Activated T-cell treated with anti-CD3 and anti-CD28 coated beads, Interleukin-2, amount 50 U/mL, for 4 hours (primary cell): ENCODE measurements at regions not wholly inside any gene's neighbourhood (a gene's known extent, or its start where the extent isn't known, plus 50 kb on each side); places are given as distances from the start of the nearest gene placed in this dataset.

Experiments
- ATAC-seq, 2 donors: fragments of 200-7000 bp; cut with Tn5 transposase; one replicate each; pipeline ENCODE4 v1.10.0; 2021
- DNase-seq: peaks from one replicate; pipeline ENCODE4 v3.0.0-alpha.2; 2020
- H3K27me3 Mint-ChIP-seq: one replicate; pipeline ENCODE4 v1.8.0; 2021; ENCODE audit warnings: low read depth, mixed read lengths
- H3K36me3 Mint-ChIP-seq: one replicate; pipeline ENCODE4 v1.8.0; 2022; ENCODE audit warnings: mixed read lengths; ENCODE audit not compliant: insufficient read depth
- H3K4me1 Mint-ChIP-seq: one replicate; pipeline ENCODE4 v1.8.0; 2021; ENCODE audit warnings: low read depth, mixed read lengths
- H3K4me3 Mint-ChIP-seq: one replicate; pipeline ENCODE4 v1.8.0; 2021; ENCODE audit warnings: mild to moderate bottlenecking, moderate library complexity, mixed read lengths
- H3K9me3 Mint-ChIP-seq: one replicate; pipeline ENCODE4 v1.8.0; 2021; ENCODE audit warnings: mixed read lengths

- H3K27me3 Mint-ChIP-seq = no peaks in the 10 kb centered on the region
- DNase-seq = no peak
- no peak for ATAC-seq
- no peaks in the 10 kb centered on the region for H3K36me3 Mint-ChIP-seq
- H3K4me1 Mint-ChIP-seq = no peaks in the 10 kb centered on the region
- H3K9me3 Mint-ChIP-seq = no peaks in the 10 kb centered on the region
- no peak overlapping the region for H3K4me3 Mint-ChIP-seq
Measured at GRCh38 chr20:40146071-40146470, 543.0 kb downstream of the MAFB start.

- H3K4me3 Mint-ChIP-seq = no peak overlapping the region
Measured at GRCh38 chr20:40144581-40144980, 544.5 kb downstream of the MAFB start.

GRCh38 chr20:40134176-40134575, 554.9 kb downstream of the MAFB start:
- no peaks in the 10 kb centered on the region for H3K27me3 Mint-ChIP-seq
- H3K4me3 Mint-ChIP-seq = no peak overlapping the region
- H3K36me3 Mint-ChIP-seq = no peaks in the 10 kb centered on the region
- H3K4me1 Mint-ChIP-seq = no peaks in the 10 kb centered on the region
- H3K9me3 Mint-ChIP-seq = peaks cover 10% of the 10 kb centered on the region
- DNase-seq (no peak), ATAC-seq (no peak)

More at GRCh38 chr20:40144581-40144980, 544.5 kb downstream of the MAFB start:
- H3K27me3 Mint-ChIP-seq = no peaks in the 10 kb centered on the region
- no peaks in the 10 kb centered on the region for H3K4me1 Mint-ChIP-seq
- ATAC-seq (no peak), DNase-seq (no peak)
- no peaks in the 10 kb centered on the region for H3K9me3 Mint-ChIP-seq
- no peaks in the 10 kb centered on the region for H3K36me3 Mint-ChIP-seq

- no peak overlapping the region for H3K4me3 Mint-ChIP-seq
- H3K36me3 Mint-ChIP-seq = no peaks in the 10 kb centered on the region
- H3K9me3 Mint-ChIP-seq = no peaks in the 10 kb centered on the region
- ATAC-seq (no peak), DNase-seq (no peak)
- H3K27me3 Mint-ChIP-seq = peaks cover 1% of the 10 kb centered on the region
- no peaks in the 10 kb centered on the region for H3K4me1 Mint-ChIP-seq
Measured at GRCh38 chr20:40120827-40121226, 568.2 kb downstream of the MAFB start.

GRCh38 chr20:40111282-40111681, 577.8 kb downstream of the MAFB start:
- Mint-ChIP-seq H3K4me1 (no peaks in the 10 kb centered on the region), H3K4me3 (no peak overlapping the region), H3K9me3 (no peaks in the 10 kb centered on the region), H3K36me3 (no peaks in the 10 kb centered on the region), H3K27me3 (no peaks in the 10 kb centered on the region)
- no peak for DNase-seq
- ATAC-seq = no peak

GRCh38 chr20:40110311-40110831, 578.7 kb downstream of the MAFB start:
- DNase-seq = no peak
- Mint-ChIP-seq H3K4me1 (no peaks in the 10 kb centered on the region), H3K4me3 (no peak overlapping the region), H3K27me3 (no peaks in the 10 kb centered on the region), H3K36me3 (no peaks in the 10 kb centered on the region), H3K9me3 (no peaks in the 10 kb centered on the region)
- ATAC-seq = no peak

- no peak for ATAC-seq
- no peaks in the 10 kb centered on the region for H3K36me3 Mint-ChIP-seq
- no peak overlapping the region for H3K4me3 Mint-ChIP-seq
- no peaks in the 10 kb centered on the region for H3K9me3 Mint-ChIP-seq
- DNase-seq = no peak
- H3K27me3 Mint-ChIP-seq = no peaks in the 10 kb centered on the region
- H3K4me1 Mint-ChIP-seq = no peaks in the 10 kb centered on the region
Measured at GRCh38 chr20:40109136-40109535, 579.9 kb downstream of the MAFB start.

- no peaks in the 10 kb centered on the region for H3K4me1 Mint-ChIP-seq
- H3K36me3 Mint-ChIP-seq = no peaks in the 10 kb centered on the region
- DNase-seq = no peak
- no peak for ATAC-seq
- no peaks in the 10 kb centered on the region for H3K27me3 Mint-ChIP-seq
- no peak overlapping the region for H3K4me3 Mint-ChIP-seq
- H3K9me3 Mint-ChIP-seq = no peaks in the 10 kb centered on the region
Measured at GRCh38 chr20:40108321-40108720, 580.7 kb downstream of the MAFB start.

- Mint-ChIP-seq H3K9me3 (no peaks in the 10 kb centered on the region), H3K4me3 (no peak overlapping the region), H3K36me3 (no peaks in the 10 kb centered on the region), H3K4me1 (no peaks in the 10 kb centered on the region), H3K27me3 (no peaks in the 10 kb centered on the region)
- DNase-seq = no peak
- ATAC-seq = no peak
Measured at GRCh38 chr20:40104959-40105358, 584.1 kb downstream of the MAFB start.

- ATAC-seq = no peak
- no peak overlapping the region for H3K4me3 Mint-ChIP-seq
- no peak for DNase-seq
- H3K36me3 Mint-ChIP-seq = no peaks in the 10 kb centered on the region
- no peaks in the 10 kb centered on the region for H3K4me1 Mint-ChIP-seq
- peaks cover 3% of the 10 kb centered on the region for H3K27me3 Mint-ChIP-seq
- no peaks in the 10 kb centered on the region for H3K9me3 Mint-ChIP-seq
Measured at GRCh38 chr20:40103420-40103819, 585.6 kb downstream of the MAFB start.

- Mint-ChIP-seq H3K27me3 (peaks cover 3% of the 10 kb centered on the region), H3K9me3 (no peaks in the 10 kb centered on the region), H3K4me1 (no peaks in the 10 kb centered on the region), H3K36me3 (no peaks in the 10 kb centered on the region), H3K4me3 (no peak overlapping the region)
- no peak for ATAC-seq
- no peak for DNase-seq
Measured at GRCh38 chr20:40101560-40101959, 587.5 kb downstream of the MAFB start.

- H3K27me3 Mint-ChIP-seq = peaks cover 3% of the 10 kb centered on the region
- ATAC-seq (no peak), DNase-seq (no peak)
- no peaks in the 10 kb centered on the region for H3K36me3 Mint-ChIP-seq
- no peak overlapping the region for H3K4me3 Mint-ChIP-seq
- no peaks in the 10 kb centered on the region for H3K4me1 Mint-ChIP-seq
- H3K9me3 Mint-ChIP-seq = no peaks in the 10 kb centered on the region
Measured at GRCh38 chr20:40100261-40100660, 588.8 kb downstream of the MAFB start.

GRCh38 chr20:40090236-40090635, 598.8 kb downstream of the MAFB start:
- Mint-ChIP-seq H3K36me3 (no peaks in the 10 kb centered on the region), H3K4me3 (no peak overlapping the region), H3K9me3 (peaks cover 14% of the 10 kb centered on the region), H3K4me1 (no peaks in the 10 kb centered on the region), H3K27me3 (no peaks in the 10 kb centered on the region)
- ATAC-seq = no peak
- DNase-seq = no peak

GRCh38 chr20:40087496-40087895, 601.5 kb downstream of the MAFB start:
- Mint-ChIP-seq H3K36me3 (no peaks in the 10 kb centered on the region), H3K4me1 (no peaks in the 10 kb centered on the region), H3K4me3 (no peak overlapping the region), H3K27me3 (no peaks in the 10 kb centered on the region), H3K9me3 (peaks cover 7% of the 10 kb centered on the region)
- ATAC-seq (no peak), DNase-seq (no peak)

- ATAC-seq (no peak), DNase-seq (no peak)
- Mint-ChIP-seq H3K4me1 (no peaks in the 10 kb centered on the region), H3K36me3 (no peaks in the 10 kb centered on the region), H3K4me3 (no peak overlapping the region), H3K27me3 (no peaks in the 10 kb centered on the region), H3K9me3 (no peaks in the 10 kb centered on the region)
Measured at GRCh38 chr20:40085513-40085912, 603.5 kb downstream of the MAFB start.

- no peak for DNase-seq
- ATAC-seq = no peak
- Mint-ChIP-seq H3K27me3 (no peaks in the 10 kb centered on the region), H3K9me3 (no peaks in the 10 kb centered on the region), H3K4me3 (no peak overlapping the region), H3K36me3 (no peaks in the 10 kb centered on the region), H3K4me1 (no peaks in the 10 kb centered on the region)
Measured at GRCh38 chr20:40082436-40082835, 606.6 kb downstream of the MAFB start.
